HG02938 (cell line): ENCODE measurements at regions not wholly inside any gene's neighbourhood (a gene's known extent, or its start where the extent isn't known, plus 50 kb on each side); places are given as distances from the start of the nearest gene placed in this dataset.
"Not testable (repeated sequence)": the region's sequence is repeated elsewhere in the genome, so short reads cannot be mapped to it uniquely, and the experiment has no call there.

Source experiments
- ATAC-seq: cut with Tn5 transposase; IDR thresholded peaks from one replicate; pipeline ENCODE4 v1.9.1; 2021; ENCODE audit warnings: mild to moderate bottlenecking, moderate library complexity; ENCODE audit not compliant: unreplicated experiment

DNA sequence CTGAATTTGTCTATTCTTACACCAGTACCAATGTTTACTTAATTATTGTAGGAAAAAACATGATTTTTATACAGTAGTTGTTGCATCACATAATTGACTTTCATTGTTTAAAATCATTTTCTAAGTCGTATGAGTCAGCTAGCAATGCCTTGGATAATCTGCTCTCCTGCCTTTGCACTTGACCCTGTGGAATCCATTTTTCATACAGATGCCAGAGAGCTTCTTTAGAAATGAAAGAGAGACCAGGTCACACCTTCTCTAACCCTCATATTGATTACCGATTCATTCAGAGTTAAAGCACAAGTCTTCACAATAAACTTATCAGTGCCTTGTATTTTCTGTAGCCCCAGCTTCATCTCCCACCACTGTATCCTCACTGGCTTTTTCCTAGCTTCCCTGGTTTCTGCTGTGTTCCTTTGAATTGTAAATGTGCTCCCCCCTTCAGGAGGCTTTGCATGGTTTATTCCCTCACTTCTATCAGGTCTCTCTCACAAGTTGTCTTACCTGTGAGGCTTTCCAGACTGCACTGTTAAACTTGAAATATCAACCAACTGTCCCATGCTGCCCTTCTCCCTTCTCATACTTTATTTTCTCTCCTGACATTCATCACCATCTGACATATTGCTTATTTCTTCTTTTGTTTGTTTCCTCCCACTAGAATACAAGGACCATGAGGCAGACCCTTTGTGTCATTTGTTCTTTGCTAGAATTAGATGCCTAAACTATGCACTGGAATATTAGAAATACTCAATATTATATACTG is 662.0 kb upstream of the GBE1 start:
- ATAC-seq: no peak

DNA sequence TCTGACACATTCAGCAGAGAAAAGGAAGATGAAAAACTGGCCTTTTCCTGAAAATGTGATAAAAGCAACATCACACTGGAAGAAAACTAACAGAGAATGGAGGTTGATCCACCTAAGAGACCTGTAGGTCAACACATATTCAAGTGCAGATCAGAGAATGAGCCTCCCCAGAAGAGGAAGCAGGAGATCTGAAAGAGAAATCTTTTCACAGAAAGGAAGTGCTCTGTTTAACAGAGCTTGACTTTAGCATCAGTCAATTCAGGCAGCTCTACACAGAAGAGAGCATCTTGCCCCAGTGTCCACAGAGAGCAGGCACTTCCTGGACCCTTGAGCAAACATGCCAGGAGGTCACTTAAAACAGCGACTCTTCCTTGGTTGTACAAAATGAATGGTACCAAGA is 655.4 kb upstream of the GBE1 start:
- no peak for ATAC-seq

GRCh38 chr3:82416349-82416748 is 654.9 kb upstream of the GBE1 start:
- no peak for ATAC-seq

- ATAC-seq: no peak
These were observed 651.7 kb upstream of the GBE1 start for GRCh38 chr3:82413171-82413570.

- ATAC-seq: no peak
These were observed 648.9 kb upstream of the GBE1 start for GRCh38 chr3:82410366-82410765.

- ATAC-seq: no peak
These were observed 648.4 kb upstream of the GBE1 start for GRCh38 chr3:82409842-82410241.

DNA sequence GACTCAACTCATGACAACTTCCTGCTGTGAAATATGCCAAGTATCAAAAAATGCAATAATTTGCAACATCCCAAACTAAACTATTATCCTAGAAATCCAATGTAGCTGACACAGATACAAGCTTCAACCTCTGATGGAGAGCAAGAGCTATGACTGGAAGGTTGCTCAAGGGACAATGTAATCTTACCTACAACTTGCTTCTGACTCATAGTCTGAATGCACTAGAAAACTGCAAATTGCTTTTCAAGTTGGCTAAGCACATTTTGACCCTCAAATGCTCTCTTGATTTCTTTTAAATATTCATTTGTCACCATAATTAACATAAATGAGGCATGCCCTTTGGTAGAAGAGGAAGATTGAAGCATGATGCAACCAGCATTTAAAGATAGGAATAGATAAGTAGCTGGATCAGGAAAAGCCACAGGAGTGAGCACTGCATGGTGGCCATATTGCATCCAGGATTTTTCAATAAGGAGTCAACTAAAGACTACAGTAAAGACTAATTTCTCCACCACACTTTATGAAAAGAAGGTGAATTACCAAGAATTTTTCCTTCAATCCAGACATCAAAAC is 630.8 kb upstream of the GBE1 start:
- ATAC-seq: no peak

DNA sequence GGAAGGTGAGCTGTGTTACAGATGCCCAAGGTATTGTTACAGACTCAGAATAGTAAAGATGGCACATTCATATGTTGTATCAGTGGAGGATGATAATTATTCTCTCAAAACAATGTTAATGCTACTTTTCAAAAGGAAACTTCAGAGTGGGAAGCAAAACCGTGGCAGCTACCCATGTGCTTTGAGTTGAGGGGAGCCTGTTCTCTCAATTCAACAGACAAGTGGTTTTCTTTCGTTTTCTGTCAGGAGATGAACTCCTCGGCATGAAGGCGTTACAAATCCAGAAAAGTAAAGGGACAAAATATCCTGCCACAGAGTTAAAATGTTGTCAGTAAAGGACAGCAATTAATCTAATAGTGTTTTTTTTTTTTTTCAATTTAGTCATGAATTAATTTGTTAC is 629.4 kb upstream of the GBE1 start:
- no peak for ATAC-seq

- no peak for ATAC-seq
These were observed 625.2 kb upstream of the GBE1 start for GRCh38 chr3:82386647-82387046.

GRCh38 chr3:82384181-82384580 is 622.7 kb upstream of the GBE1 start:
- ATAC-seq: no peak

DNA sequence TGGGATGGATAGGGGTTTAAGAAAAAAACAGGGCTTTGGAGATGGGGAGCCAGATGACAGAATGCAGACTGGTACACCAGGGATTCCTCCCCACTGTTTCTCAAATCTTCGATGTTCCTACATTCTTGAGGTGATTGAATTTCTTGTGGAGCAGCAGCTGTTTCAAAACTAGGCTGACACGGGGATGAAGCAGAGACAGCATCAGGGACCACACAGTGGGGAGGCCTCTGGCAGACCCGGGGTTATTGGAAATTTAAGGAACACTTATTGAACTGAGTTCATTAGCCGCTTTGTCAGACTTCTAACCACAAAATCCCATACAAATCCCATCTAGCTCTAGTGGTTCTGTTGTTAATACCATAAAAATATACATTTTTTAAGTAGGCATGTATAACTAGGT is 621.4 kb upstream of the GBE1 start:
- no peak for ATAC-seq

DNA sequence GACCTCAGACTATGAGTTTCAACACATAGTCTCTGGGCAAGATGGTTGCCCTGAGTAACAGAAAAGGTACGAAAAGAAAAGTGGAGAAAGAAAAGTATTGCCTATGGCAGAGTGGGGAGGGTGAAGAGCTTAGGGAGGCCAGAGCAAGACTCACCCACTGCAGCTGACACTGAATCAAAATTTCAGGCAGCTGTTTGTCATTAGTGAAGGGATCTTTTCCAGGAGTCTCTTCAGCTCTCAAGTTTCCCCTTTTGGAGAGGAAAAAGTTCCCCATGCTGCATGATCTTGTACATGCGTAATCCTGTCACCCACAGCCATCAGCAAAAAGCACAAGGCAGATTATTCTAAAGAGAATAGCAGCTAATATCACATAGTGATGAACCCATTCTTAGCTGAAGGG is 616.9 kb upstream of the GBE1 start:
- ATAC-seq: no peak

GRCh38 chr3:82376883-82377282 is 615.4 kb upstream of the GBE1 start:
- no peak for ATAC-seq

GRCh38 chr3:82373833-82374232 is 612.4 kb upstream of the GBE1 start:
- not testable (repeated sequence) for ATAC-seq

DNA sequence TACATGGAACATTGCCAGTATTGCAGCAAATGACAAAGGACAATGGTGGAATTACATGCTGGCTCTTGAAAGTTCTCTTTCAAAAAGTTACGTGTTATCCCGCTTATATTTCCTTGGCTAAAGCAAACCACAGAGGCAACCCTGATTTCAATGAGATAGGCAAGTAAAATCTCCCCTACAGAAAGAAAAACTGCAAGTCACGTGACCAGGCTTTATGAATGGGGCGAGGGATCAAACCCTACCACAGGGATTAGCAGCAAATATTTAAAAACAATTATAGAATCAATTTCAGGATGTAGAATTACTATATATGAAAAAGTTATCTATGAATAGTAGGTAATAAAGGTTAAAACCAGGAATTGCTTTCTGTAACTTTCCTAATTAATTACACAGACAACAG is 603.4 kb upstream of the GBE1 start:
- no peak for ATAC-seq

DNA sequence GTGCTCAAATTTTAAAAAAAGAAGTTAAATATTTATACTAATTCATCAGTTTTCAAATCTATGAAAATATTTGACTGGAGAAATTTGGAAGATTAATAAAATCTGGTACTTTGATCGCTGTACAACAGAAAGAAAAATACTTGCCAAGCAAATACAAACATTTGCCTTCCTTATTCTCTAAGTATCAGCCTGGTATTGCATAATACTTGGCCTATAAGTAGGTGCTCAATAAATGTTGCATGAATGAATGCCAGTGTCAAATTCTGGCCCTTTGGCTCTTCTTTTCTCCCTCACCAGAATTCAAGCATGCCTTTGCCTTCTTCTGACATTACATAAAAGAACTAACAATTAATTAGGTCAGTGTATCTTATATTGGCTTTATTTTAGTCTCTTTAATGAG is 601.7 kb upstream of the GBE1 start:
- no peak for ATAC-seq

DNA sequence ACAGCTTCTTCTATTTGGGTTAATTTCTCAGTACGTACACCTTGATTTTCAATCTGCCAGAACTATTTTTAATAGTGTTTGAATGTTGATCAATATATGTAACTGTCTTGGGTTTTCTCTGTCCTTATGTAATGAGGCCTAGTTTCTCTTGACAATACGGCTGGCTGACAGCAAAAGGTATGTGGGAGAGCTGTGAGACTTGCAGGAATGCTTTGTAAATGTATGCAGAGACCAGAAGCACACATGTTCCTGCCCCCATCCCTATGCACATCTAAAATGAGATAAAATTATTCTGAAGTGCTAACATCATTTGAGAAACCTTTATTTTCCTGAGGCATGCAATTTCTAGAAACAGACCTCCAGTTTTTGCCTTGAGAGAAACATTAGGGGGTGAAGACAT is 593.8 kb upstream of the GBE1 start:
- no peak for ATAC-seq

- ATAC-seq: no peak
These were observed 592.8 kb upstream of the GBE1 start for GRCh38 chr3:82354228-82354627.

- no peak for ATAC-seq
These were observed 592.1 kb upstream of the GBE1 start for GRCh38 chr3:82353306-82354171.

DNA sequence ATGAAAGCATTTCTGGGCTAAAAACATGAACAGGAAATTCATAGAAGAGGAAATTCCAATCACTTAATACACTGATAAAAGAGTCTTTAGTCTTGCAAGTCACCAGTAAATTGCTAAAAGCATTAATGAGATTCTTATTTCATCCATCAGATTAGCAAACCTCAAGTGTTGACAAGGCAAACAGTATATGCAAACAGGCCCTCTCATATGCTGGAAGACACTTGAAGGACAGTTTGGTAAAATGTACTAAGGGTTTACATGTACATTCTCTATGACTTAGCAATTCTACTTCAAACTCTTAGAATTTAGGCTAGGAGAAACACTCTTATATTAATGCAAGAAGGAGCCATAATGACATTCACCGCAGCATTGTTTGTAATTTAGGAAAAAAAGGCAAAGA is 586.1 kb upstream of the GBE1 start:
- ATAC-seq: no peak

DNA sequence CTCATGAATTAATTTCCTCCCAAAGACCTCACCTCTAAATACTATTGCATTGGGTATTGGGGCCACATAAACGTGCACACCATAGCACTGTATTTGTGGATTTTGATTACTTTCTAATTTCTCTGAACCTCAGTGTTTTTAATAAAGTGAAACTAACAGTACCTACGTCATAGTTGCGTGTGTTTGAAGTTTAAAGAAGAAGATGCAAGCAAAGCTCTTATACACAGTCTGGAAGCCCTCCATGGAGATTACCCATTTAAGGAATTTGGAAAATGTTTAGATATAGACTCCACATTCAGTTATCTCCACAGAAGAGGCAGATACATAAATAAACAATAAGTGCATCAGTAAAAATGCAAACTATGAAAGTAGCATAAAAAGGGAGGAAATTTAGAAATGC is 581.1 kb upstream of the GBE1 start:
- ATAC-seq: no peak

- no peak for ATAC-seq
These were observed 567.9 kb upstream of the GBE1 start for GRCh38 chr3:82329300-82329699.
